ENCODE measurements at regions not wholly inside any gene's neighbourhood (a gene's known extent, or its start where the extent isn't known, plus 50 kb on each side); places are given as distances from the start of the nearest gene placed in this dataset.
A peak's percentile ranks its signal among the peaks of the same experiment; 100 is the strongest.

GRCh38 chr2:165033402-165033801 is 78.1 kb upstream of the SLC38A11 start:
- no peaks in the 10 kb centered on the region for H3K27me3 ChIP-seq (ENCODE audit: insufficient read depth, low read length)

DNA sequence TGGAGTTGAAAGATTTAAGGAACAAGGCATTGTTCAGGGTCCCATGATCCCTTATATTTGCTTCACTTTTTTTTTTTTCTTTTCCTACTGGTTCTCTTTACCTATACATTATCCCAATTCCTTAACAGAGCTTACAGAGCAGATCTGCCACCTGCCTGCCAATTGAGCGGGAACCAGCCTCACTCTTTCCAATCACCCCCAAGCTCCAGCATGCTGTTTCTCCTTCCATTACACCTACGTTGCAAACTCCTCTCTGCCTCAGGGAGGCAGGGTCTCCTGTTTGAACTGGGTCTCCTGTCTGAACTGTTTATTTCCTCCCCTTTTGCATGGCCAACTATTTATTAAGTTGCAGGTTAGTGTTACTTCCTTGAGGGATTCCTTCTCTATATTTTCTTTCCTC is 77.2 kb upstream of the SLC38A11 start:
- Histone ChIP-seq H3K36me3 (ENCODE audit: insufficient read depth, low read length) (no peaks in the 10 kb centered on the region), H3K4me1 (ENCODE audit: insufficient read depth, low read length) (no peaks in the 10 kb centered on the region), H3K27me3 (ENCODE audit: insufficient read depth, low read length) (no peaks in the 10 kb centered on the region), H3K4me3 (ENCODE audit: low read length) (no peak overlapping the region), H2AFZ (ENCODE audit: low read depth, low read length) (no peak overlapping the region), H3K9me3 (ENCODE audit: low read length) (no peaks in the 10 kb centered on the region)

More at GRCh38 chr2:165033402-165033801, 78.1 kb upstream of the SLC38A11 start:
- no peaks in the 10 kb centered on the region for H3K9me3 ChIP-seq (ENCODE audit: low read length)
- H3K36me3 ChIP-seq (ENCODE audit: insufficient read depth, low read length): no peaks in the 10 kb centered on the region
- H3K4me3 ChIP-seq (ENCODE audit: low read length): no peak overlapping the region
- no peak overlapping the region for H2AFZ ChIP-seq (ENCODE audit: low read depth, low read length)
- no peaks in the 10 kb centered on the region for H3K4me1 ChIP-seq (ENCODE audit: insufficient read depth, low read length)

- H3K27me3 ChIP-seq (ENCODE audit: insufficient read depth, low read length): no peaks in the 10 kb centered on the region
- H3K36me3 ChIP-seq (ENCODE audit: insufficient read depth, low read length): no peaks in the 10 kb centered on the region
- H2AFZ ChIP-seq (ENCODE audit: low read depth, low read length): no peak overlapping the region
- no peaks in the 10 kb centered on the region for H3K9me3 ChIP-seq (ENCODE audit: low read length)
- no peak overlapping the region for H3K4me3 ChIP-seq (ENCODE audit: low read length)
- H3K4me1 ChIP-seq (ENCODE audit: insufficient read depth, low read length): peaks cover 15% of the 10 kb centered on the region
Measured at GRCh38 chr2:165024199-165024598, 68.9 kb upstream of the SLC38A11 start.

DNA sequence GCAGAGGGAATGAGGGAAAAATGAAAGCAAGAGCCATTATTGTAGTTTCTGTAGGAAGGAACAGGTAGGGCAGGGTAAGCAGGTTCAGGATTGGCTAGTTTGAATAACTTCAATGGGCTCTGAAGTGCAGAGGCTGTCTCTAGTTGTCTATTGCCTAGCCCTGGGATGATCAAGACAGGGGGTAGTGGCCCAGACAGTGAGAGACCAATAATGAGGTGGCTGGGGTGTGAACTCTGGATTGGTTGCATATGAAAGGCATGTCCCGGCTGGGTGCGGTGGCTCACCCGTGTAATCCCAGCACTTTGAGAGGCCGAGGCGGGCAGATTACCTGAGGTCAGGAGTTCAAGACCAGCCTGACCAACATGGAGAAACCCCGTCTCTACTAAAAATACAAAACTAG is 67.5 kb upstream of the SLC38A11 start:
- H2AFZ ChIP-seq (ENCODE audit: low read depth, low read length): no peak overlapping the region
- no peak overlapping the region for H3K4me3 ChIP-seq (ENCODE audit: low read length)
- no peaks in the 10 kb centered on the region for H3K9me3 ChIP-seq (ENCODE audit: low read length)
- no peaks in the 10 kb centered on the region for H3K36me3 ChIP-seq (ENCODE audit: insufficient read depth, low read length)
- H3K27me3 ChIP-seq (ENCODE audit: insufficient read depth, low read length): no peaks in the 10 kb centered on the region
- H3K4me1 ChIP-seq (ENCODE audit: insufficient read depth, low read length): peaks cover 26% of the 10 kb centered on the region

DNA sequence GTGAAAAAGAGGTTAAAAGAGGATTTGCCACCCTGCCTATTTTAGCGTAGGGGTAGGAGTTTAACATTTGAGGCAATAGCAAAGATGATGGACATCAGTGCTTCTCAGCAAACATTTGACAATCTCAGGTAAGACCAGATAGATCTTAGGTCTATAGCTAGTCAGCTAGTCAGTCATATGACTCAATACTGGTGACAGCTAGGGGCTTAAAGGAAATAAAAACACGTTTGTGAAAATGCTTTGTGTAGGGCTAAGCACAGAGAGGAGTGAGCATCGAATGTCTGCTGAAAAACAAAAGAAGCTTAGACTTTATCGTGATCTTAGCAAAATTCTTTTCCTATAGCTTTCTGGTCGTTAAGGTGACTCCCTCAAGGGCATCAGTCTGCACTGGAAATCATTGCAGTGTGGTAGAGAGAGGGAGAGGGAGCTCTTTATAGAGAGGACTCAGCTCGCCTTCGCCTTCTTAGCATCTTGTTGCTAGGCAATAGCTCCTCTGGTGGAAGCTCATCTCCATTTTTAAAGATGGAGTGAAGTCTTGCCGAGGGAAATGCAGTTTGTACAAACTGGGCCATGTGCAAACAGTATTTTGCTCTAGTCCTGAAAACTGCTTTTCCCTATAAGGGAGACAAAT is 62.8 kb upstream of the SLC38A11 start:
- Histone ChIP-seq H3K4me1 (ENCODE audit: insufficient read depth, low read length) (peaks cover 25% of the 10 kb centered on the region), H2AFZ (ENCODE audit: low read depth, low read length) (peak overlapping the region; percentile 21), H3K27me3 (ENCODE audit: insufficient read depth, low read length) (no peaks in the 10 kb centered on the region), H3K9me3 (ENCODE audit: low read length) (no peaks in the 10 kb centered on the region), H3K4me3 (ENCODE audit: low read length) (peak overlapping the region; percentile 20), H3K36me3 (ENCODE audit: insufficient read depth, low read length) (no peaks in the 10 kb centered on the region)

- H3K9me3 ChIP-seq (ENCODE audit: low read length): no peaks in the 10 kb centered on the region
- peak overlapping the region; percentile 46 for H2AFZ ChIP-seq (ENCODE audit: low read depth, low read length)
Measured at GRCh38 chr2:165016772-165017411, 61.6 kb upstream of the SLC38A11 start.

DNA sequence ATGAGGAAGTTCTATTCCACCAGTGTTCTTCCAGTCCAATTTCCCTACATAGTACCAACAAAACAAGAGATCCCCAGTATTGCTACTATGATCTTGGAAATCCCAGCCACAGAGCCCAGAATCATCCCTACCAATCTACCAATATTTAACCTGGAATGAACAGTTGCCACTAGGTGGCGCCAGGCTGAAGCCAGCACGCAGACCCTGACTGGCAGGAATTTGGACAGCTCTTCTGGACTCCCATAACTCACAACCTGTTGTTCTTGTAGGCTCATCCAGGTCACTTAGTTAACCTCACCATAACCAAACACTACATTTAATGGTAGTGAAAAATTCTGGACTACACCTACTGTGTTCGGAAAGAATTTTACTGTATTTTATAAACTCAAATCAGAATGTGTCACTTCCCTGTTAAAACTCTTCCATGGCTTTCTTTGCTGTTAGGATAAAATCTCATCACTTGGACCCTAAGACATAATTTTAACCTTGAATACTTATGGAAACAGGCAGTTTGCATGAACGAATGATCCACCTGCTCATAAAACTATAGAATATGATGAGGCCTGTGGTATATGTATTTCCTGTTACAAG is 59.8 kb upstream of the SLC38A11 start:
- H3K36me3 ChIP-seq (ENCODE audit: insufficient read depth, low read length): no peaks in the 10 kb centered on the region
- no peak overlapping the region for H2AFZ ChIP-seq (ENCODE audit: low read depth, low read length)
- H3K4me1 ChIP-seq (ENCODE audit: insufficient read depth, low read length): peaks cover 25% of the 10 kb centered on the region
- H3K4me3 ChIP-seq (ENCODE audit: low read length): no peak overlapping the region
- H3K27me3 ChIP-seq (ENCODE audit: insufficient read depth, low read length): no peaks in the 10 kb centered on the region
- H3K9me3 ChIP-seq (ENCODE audit: low read length): no peaks in the 10 kb centered on the region

More at GRCh38 chr2:165016772-165017411, 61.6 kb upstream of the SLC38A11 start:
- peaks cover 25% of the 10 kb centered on the region for H3K4me1 ChIP-seq (ENCODE audit: insufficient read depth, low read length)
- no peak overlapping the region for H3K4me3 ChIP-seq (ENCODE audit: low read length)
- no peaks in the 10 kb centered on the region for H3K36me3 ChIP-seq (ENCODE audit: insufficient read depth, low read length)
- no peaks in the 10 kb centered on the region for H3K27me3 ChIP-seq (ENCODE audit: insufficient read depth, low read length)

GRCh38 chr2:165013944-165014619 is 58.8 kb upstream of the SLC38A11 start:
- Histone ChIP-seq H3K36me3 (ENCODE audit: insufficient read depth, low read length) (no peaks in the 10 kb centered on the region), H3K27me3 (ENCODE audit: insufficient read depth, low read length) (no peaks in the 10 kb centered on the region), H3K9me3 (ENCODE audit: low read length) (no peaks in the 10 kb centered on the region), H2AFZ (ENCODE audit: low read depth, low read length) (no peak overlapping the region), H3K4me3 (ENCODE audit: low read length) (no peak overlapping the region), H3K4me1 (ENCODE audit: insufficient read depth, low read length) (peaks cover 25% of the 10 kb centered on the region)

DNA sequence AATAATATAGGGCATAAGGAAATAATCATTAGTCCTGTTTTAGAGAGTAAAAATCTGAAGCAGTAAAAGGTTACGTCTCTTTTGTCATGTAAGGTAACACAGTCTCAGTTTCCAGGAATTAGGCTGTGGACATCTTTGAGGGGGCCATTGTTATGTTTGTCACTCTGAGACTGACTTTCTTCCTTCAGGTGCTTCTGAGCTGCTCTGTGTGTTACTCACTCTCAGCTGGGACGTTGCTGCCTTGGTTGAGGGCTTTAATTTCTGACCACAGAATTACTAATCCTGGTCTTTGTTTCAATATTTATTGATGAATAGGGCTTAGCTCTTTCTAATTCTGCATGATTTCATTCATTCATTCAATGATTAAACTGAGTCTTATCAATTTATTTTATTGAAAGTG is 55.9 kb upstream of the SLC38A11 start:
- H3K9me3 ChIP-seq (ENCODE audit: low read length): no peaks in the 10 kb centered on the region
- H3K36me3 ChIP-seq (ENCODE audit: insufficient read depth, low read length): no peaks in the 10 kb centered on the region
- H2AFZ ChIP-seq (ENCODE audit: low read depth, low read length): no peak overlapping the region

DNA sequence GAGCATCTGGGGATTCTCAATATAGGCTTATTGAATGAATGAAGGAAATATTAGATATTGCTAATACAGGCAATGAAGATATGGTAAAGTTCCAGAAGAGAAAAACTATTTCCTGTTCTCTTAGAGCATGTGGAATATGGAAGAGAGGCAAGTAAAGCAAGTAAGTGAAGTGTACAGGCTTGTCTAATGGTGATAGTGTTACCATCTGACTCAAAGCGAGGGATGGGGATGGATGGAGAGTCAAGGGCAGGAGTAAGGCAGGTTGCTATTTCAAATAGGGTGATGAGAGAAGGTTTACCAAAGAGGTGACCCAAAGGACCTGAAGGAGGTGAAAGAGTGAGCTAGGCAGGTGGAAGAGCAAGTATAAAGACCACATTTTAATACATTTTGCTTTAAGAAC is 55.2 kb upstream of the SLC38A11 start:
- H3K27me3 ChIP-seq (ENCODE audit: insufficient read depth, low read length): no peaks in the 10 kb centered on the region
- no peaks in the 10 kb centered on the region for H3K9me3 ChIP-seq (ENCODE audit: low read length)
- H3K4me1 ChIP-seq (ENCODE audit: insufficient read depth, low read length): no peaks in the 10 kb centered on the region
- H3K4me3 ChIP-seq (ENCODE audit: low read length): no peak overlapping the region
- no peaks in the 10 kb centered on the region for H3K36me3 ChIP-seq (ENCODE audit: insufficient read depth, low read length)
- no peak overlapping the region for H2AFZ ChIP-seq (ENCODE audit: low read depth, low read length)

More for the DNA sequence above, 55.9 kb upstream of the SLC38A11 start:
- H3K27me3 ChIP-seq (ENCODE audit: insufficient read depth, low read length): no peaks in the 10 kb centered on the region
- H3K4me1 ChIP-seq (ENCODE audit: insufficient read depth, low read length): no peaks in the 10 kb centered on the region
- H3K4me3 ChIP-seq (ENCODE audit: low read length): no peak overlapping the region

DNA sequence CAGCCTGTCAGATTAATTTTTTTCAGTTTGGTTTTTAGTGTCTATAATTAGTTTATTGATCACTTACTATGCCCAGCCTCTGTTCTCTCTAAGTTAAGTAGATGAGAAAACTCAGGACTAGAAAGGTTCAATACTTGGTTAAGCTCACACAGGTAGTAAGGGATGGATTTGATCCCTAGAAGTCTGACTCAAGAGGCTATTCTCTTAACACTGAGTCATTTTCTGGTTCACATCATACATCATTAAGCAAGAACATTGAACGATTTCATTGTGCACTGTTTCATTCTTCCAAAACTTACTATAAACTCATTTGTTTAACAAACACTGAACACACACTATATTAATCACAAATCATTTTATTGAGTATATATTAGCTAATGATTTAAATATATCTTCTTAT is 54.1 kb upstream of the SLC38A11 start:
- Histone ChIP-seq H3K9me3 (ENCODE audit: low read length) (no peaks in the 10 kb centered on the region), H2AFZ (ENCODE audit: low read depth, low read length) (no peak overlapping the region), H3K4me3 (ENCODE audit: low read length) (no peak overlapping the region), H3K27me3 (ENCODE audit: insufficient read depth, low read length) (no peaks in the 10 kb centered on the region), H3K36me3 (ENCODE audit: insufficient read depth, low read length) (no peaks in the 10 kb centered on the region), H3K4me1 (ENCODE audit: insufficient read depth, low read length) (no peaks in the 10 kb centered on the region)

DNA sequence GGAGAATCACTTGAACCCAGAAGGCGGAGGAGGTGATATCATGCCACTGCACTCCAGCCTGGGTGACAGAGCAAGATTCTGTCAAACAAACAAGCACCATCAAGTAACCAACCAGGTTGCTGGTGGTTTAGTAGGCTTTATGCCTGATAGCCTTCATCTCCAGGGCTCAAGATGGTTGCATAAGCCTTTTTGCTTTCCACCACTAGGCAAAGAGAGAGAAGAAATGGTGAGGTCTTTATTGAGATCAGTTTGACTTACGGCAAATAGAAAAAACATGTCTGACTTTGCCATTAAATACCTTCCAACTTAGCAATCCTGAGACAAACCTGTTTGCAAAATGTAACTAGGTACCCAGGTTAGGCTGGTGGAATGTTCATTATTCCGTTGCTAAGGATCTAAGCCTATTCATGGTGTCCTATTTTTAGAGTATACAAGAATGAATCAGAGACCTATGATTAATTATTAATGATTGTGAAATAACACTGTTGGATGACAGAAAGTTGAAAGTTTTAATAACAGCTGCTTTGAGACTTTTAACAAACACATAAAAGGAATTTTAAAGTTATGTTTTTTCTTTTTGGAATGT is 53.5 kb upstream of the SLC38A11 start:
- no peaks in the 10 kb centered on the region for H3K36me3 ChIP-seq (ENCODE audit: insufficient read depth, low read length)
- no peaks in the 10 kb centered on the region for H3K9me3 ChIP-seq (ENCODE audit: low read length)
- H2AFZ ChIP-seq (ENCODE audit: low read depth, low read length): no peak overlapping the region
- H3K27me3 ChIP-seq (ENCODE audit: insufficient read depth, low read length): no peaks in the 10 kb centered on the region
- H3K4me1 ChIP-seq (ENCODE audit: insufficient read depth, low read length): no peaks in the 10 kb centered on the region
- no peak overlapping the region for H3K4me3 ChIP-seq (ENCODE audit: low read length)
